H7 (cell line): ENCODE measurements at regions not wholly inside any gene's neighbourhood (a gene's known extent, or its start where the extent isn't known, plus 50 kb on each side); places are given as distances from the start of the nearest gene placed in this dataset.
"Not testable (repeated sequence)": the region's sequence is repeated elsewhere in the genome, so short reads cannot be mapped to it uniquely, and the experiment has no call there.

Source experiments
- DNase-seq: peaks from one replicate; pipeline ENCODE4 v3.0.0; 2012
- H3K27me3 ChIP-seq: 2 replicates; pipeline ENCODE4 v1.6.0; 2011; ENCODE audit warnings: mild to moderate bottlenecking, low read length; ENCODE audit not compliant: control insufficient read depth, insufficient read depth
- H3K36me3 ChIP-seq: replicated peaks from 2 replicates; pipeline ENCODE4 v1.5.1; 2011; ENCODE audit warnings: low read length; ENCODE audit not compliant: control insufficient read depth, insufficient read depth
- H3K4me3 ChIP-seq: 2 replicates; pipeline ENCODE4 v1.5.1; 2011; ENCODE audit warnings: low read depth, mild to moderate bottlenecking, control low read depth, low read length, moderate library complexity; ENCODE audit not compliant: insufficient read depth

- Histone ChIP-seq H3K4me3 (no peak overlapping the region), H3K27me3 (no peaks in the 10 kb centered on the region), H3K36me3 (no peaks in the 10 kb centered on the region)
- no peak for DNase-seq
These were observed 67.6 kb upstream of the TSPAN2 start for GRCh38 chr1:115156826-115157468.

DNA sequence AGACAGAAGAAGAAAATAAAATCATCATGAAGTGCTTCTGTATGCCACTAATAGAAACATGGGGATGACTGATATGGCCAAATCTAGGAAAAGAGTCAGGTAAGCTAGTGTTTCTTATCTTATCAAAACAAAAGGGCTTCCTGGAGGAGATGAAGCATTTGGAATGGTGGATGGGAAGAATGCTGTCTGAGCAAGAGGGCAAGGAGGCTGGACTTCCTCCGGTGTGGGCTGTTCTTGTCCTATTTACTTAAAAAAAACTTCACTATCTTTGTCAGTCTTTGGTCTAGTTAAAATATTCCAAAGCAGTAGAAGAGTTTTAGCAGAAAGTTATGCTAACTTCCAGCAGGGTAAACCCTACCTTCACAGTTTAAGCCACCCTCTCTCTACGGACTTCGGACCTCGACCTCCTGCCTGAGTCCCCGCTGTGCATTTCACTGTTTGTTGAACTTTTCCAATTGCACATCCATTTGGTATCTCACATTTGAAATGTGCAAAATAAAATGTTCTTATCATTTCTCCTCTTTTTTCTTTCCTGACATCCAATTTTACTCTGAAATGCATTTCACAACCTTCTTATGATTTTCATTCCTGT lies 64.8 kb upstream of the TSPAN2 start:
- no peaks in the 10 kb centered on the region for H3K27me3 ChIP-seq
- DNase-seq, result no peak
- H3K4me3 ChIP-seq, result no peak overlapping the region
- H3K36me3 ChIP-seq, result no peaks in the 10 kb centered on the region

GRCh38 chr1:115147928-115148327 lies 58.6 kb upstream of the TSPAN2 start:
- not testable (repeated sequence) for DNase-seq, H3K27me3 ChIP-seq, H3K36me3 ChIP-seq
- H3K4me3 ChIP-seq, result peak overlapping the region; percentile 46

DNA sequence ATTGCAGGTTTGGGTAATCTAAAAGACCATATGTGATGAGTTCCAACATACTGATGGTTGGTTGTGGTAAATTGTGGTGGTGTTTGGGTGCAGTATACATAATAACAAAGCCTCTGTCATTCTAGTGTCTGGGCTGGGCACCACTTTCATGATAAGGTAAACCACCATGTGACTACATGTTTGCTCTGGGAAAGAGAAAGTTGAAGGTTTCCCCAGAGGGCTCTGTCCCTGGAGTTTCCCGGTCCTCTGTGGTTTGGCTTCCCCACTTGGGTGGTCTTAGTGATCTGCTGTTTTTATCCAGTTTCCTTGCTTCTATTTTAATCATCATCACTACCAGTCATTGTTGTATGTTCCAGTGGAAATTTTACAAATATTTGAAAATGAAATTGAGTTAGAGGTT lies 55.9 kb upstream of the TSPAN2 start:
- no peak for DNase-seq
- Histone ChIP-seq H3K27me3 (no peaks in the 10 kb centered on the region), H3K36me3 (no peaks in the 10 kb centered on the region), H3K4me3 (no peak overlapping the region)

DNA sequence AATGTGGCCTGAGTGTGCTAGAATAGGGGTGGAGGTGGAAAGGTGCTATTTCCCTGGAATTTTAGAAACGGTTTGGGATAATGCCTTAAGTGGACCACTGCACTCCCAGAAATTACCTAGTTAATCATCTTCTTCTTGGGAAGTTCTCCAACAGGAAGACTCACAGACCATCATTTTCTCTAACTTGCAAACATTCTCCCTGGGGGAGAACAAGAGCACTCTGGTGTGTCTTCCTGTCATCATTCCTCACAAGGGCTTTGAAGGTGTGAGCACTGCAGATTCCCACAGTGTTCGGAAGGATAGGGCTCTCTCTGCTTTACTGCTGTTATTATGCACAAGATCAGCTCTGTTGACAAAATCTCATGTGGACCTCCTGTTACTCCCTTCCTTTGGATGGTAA lies 54.9 kb upstream of the TSPAN2 start:
- no peak for DNase-seq
- Histone ChIP-seq H3K4me3 (no peak overlapping the region), H3K36me3 (no peaks in the 10 kb centered on the region), H3K27me3 (no peaks in the 10 kb centered on the region)

GRCh38 chr1:115142616-115143015 lies 53.3 kb upstream of the TSPAN2 start:
- no peak for DNase-seq
- H3K36me3 ChIP-seq, result no peaks in the 10 kb centered on the region
- no peak overlapping the region for H3K4me3 ChIP-seq
- H3K27me3 ChIP-seq, result no peaks in the 10 kb centered on the region

GRCh38 chr1:115141145-115141454 lies 51.8 kb upstream of the TSPAN2 start:
- no peak for DNase-seq
- H3K4me3 ChIP-seq, result no peak overlapping the region
- H3K27me3 ChIP-seq, result no peaks in the 10 kb centered on the region
- no peaks in the 10 kb centered on the region for H3K36me3 ChIP-seq

DNA sequence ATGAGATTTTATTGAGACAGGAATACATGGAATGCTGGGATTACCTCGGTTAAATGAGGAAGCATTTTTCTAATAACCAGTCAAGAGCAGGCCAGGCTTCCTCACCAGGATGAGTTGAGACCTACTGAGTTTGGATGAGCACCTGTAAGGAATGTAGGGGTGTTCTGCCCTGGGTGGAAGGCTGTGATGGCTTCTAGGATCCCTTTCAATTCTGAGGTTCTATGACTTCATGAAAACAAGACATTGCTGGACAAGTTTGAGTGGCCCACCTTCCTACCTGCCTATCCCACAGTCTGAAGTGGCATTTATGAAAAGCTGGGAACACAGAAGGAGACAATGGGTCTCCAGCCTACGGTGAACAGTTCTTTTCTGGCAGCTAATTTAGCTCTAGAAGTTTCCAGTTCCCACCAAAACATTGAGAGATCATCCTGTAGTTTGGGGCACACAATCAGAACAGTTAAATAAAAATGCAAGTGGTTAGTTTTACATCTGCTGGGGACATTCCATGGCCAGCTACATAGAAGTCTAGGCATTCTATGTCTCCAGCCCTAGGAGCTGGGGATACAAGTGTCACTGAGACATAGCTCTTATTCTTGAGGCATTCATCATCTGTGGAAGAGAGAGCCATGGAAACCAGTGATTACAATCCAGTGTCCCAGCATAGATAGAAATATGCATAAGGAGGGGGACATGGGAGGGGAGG lies 51.3 kb upstream of the TSPAN2 start:
- no peak for DNase-seq
- H3K4me3 ChIP-seq, result no peak overlapping the region
- H3K27me3 ChIP-seq, result no peaks in the 10 kb centered on the region
- H3K36me3 ChIP-seq, result no peaks in the 10 kb centered on the region

DNA sequence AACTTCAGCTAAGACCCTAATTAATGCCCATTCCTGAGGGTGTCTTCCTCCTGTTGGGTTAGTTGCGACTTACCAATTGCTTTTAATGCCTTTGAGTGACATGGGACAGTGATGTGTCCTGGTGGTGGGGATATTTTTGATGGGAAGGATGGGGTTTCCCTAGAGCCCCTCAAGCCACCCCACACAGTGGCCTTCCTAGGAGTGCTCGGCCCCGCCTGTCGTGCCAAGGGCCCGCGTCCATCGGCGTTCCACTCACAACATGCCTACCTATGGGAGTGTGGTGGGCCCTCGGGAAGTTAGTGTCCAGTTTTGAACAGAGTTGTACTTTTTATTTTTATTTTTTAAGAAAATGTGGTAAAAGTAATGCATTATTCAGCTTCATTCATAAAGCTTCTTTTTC lies 50.1 kb upstream of the TSPAN2 start:
- Histone ChIP-seq H3K4me3 (no peak overlapping the region), H3K27me3 (no peaks in the 10 kb centered on the region), H3K36me3 (no peaks in the 10 kb centered on the region)
- no peak for DNase-seq
